OCI-LY7 (cell line): ENCODE measurements at regions not wholly inside any gene's neighbourhood (a gene's known extent, or its start where the extent isn't known, plus 50 kb on each side); places are given as distances from the start of the nearest gene placed in this dataset.

Source experiments
- CTCF ChIP-seq: fragments of 200-600 bp; sonication (generic); conservative IDR thresholded peaks from 2 replicates; pipeline ENCODE4 v1.5.1; 2014; ENCODE audit warnings: mild to moderate bottlenecking, antibody characterized with exemption, low read length, moderate library complexity, mixed read lengths
- EZH2phosphoT487 ChIP-seq: fragments of 200-600 bp; sonication (generic); IDR thresholded peaks from 2 replicates; pipeline ENCODE4 v1.6.1; 2018; ENCODE audit warnings: low read depth, borderline replicate concordance, mild to moderate bottlenecking, mixed run types, antibody characterized with exemption, low read length, moderate library complexity, mixed read lengths

- TF ChIP-seq CTCF (no peak), EZH2phosphoT487 (no peak)
Observed at GRCh38 chr11:111045407-111045803, 200.1 kb upstream of the POU2AF2 start.
